K562 (cell line): ENCODE measurements at regions not wholly inside any gene's neighbourhood (a gene's known extent, or its start where the extent isn't known, plus 50 kb on each side); places are given as distances from the start of the nearest gene placed in this dataset.

Source experiments
- AFF4 ChIP-seq: sonication (generic); formaldehyde crosslinking; IDR thresholded peaks from 2 replicates; pipeline ENCODE4 v1.8.0; 2023; ENCODE audit warnings: mild to moderate bottlenecking, missing genetic modification reagents
- ARHGAP35 ChIP-seq: fragments of 450-650 bp; IDR thresholded peaks from 2 replicates; pipeline ENCODE4 v1.6.1; 2018; ENCODE audit not compliant: partially characterized antibody
- ETV5 ChIP-seq: sonication (generic); formaldehyde crosslinking; IDR thresholded peaks from 2 replicates; pipeline ENCODE4 v1.4.0; 2020; ENCODE audit warnings: low read depth, mild to moderate bottlenecking, missing genetic modification reagents
- FOS ChIP-seq: IDR thresholded peaks from 3 replicates; pipeline ENCODE4 v1.6.1; 2011; ENCODE audit not compliant: insufficient read length; ENCODE audit errors: extremely low read depth
- RFX5 ChIP-seq: IDR thresholded peaks from 2 replicates; pipeline ENCODE4 v1.6.1; 2011; ENCODE audit warnings: low read depth, mild to moderate bottlenecking, improper control_type of control experiment, low read length
- ZNF316 ChIP-seq: fragments of 450-650 bp; IDR thresholded peaks from 2 replicates; pipeline ENCODE4 v1.6.1; 2016
- TF ChIP-seq, protein P1 (sequence below): fragments of 450-650 bp; IDR thresholded peaks from 2 replicates; pipeline ENCODE4 v1.6.1; 2016; ENCODE audit warnings: low read depth
- TF ChIP-seq, protein P2 (sequence below): fragments of 250-450 bp; sonication (Bioruptor Pico); IDR thresholded peaks from 2 replicates; pipeline ENCODE4 v1.5.0; 2021
- TF ChIP-seq, protein P3 (sequence below): fragments of 450-650 bp; IDR thresholded peaks from 2 replicates; pipeline ENCODE4 v1.6.1; 2017; ENCODE audit warnings: mild to moderate bottlenecking, moderate library complexity

DNA sequence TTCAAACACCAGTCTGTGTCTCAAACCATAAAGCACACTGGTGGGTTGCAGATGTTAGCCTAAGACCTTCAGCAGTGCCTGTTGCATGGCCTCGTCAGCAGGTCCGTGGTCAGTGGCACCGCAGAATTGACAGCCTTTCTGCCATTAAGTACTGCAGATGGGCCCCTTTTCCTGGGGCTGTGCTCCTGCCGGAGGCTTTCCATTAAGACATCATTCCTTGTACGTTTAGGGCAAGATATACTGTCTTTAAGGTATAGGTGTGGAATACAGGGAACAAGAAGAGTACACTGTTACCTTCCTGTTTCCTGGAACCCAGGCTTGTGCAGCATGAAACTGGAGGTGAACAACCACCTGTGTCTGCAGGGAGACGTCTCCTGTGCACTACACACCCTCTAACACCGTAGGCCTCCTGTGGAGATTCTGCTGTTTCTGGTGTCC lies 67.9 kb upstream of the WDR1 start (continued):
- TF ChIP-seq AFF4 (CRISPR knock-in tag), result no peak
- no peak for TF ChIP-seq FOS
- TF ChIP-seq RFX5, result no peak
- TF ChIP-seq, protein P1, sequence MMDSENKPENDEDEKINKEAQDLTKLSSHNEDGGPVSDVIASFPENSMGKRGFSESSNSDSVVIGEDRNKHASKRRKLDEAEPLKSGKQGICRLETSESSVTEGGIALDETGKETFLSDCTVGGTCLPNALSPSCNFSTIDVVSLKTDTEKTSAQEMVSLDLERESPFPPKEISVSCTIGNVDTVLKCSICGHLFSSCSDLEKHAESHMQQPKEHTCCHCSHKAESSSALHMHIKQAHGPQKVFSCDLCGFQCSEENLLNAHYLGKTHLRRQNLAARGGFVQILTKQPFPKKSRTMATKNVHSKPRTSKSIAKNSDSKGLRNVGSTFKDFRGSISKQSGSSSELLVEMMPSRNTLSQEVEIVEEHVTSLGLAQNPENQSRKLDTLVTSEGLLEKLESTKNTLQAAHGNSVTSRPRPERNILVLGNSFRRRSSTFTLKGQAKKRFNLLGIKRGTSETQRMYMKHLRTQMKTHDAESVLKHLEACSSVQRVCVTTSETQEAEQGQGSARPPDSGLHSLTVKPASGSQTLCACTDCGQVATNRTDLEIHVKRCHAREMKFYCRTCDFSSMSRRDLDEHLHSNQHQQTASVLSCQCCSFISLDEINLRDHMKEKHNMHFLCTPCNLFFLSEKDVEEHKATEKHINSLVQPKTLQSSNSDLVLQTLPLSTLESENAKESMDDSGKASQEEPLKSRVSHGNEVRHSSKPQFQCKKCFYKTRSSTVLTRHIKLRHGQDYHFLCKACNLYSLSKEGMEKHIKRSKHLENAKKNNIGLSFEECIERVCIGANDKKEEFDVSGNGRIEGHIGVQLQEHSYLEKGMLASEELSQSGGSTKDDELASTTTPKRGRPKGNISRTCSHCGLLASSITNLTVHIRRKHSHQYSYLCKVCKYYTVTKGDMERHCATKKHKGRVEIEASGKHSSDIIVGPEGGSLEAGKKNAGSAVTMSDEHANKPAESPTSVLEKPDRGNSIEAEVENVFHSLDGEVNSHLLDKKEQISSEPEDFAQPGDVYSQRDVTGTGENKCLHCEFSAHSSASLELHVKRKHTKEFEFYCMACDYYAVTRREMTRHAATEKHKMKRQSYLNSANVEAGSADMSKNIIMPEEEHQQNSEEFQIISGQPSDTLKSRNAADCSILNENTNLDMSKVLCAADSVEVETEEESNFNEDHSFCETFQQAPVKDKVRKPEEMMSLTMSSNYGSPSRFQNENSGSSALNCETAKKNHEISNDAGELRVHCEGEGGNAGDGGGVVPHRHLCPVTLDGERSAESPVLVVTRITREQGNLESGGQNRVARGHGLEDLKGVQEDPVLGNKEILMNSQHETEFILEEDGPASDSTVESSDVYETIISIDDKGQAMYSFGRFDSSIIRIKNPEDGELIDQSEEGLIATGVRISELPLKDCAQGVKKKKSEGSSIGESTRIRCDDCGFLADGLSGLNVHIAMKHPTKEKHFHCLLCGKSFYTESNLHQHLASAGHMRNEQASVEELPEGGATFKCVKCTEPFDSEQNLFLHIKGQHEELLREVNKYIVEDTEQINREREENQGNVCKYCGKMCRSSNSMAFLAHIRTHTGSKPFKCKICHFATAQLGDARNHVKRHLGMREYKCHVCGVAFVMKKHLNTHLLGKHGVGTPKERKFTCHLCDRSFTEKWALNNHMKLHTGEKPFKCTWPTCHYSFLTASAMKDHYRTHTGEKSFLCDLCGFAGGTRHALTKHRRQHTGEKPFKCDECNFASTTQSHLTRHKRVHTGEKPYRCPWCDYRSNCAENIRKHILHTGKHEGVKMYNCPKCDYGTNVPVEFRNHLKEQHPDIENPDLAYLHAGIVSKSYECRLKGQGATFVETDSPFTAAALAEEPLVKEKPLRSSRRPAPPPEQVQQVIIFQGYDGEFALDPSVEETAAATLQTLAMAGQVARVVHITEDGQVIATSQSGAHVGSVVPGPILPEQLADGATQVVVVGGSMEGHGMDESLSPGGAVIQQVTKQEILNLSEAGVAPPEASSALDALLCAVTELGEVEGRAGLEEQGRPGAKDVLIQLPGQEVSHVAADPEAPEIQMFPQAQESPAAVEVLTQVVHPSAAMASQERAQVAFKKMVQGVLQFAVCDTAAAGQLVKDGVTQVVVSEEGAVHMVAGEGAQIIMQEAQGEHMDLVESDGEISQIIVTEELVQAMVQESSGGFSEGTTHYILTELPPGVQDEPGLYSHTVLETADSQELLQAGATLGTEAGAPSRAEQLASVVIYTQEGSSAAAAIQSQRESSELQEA, result no peak
- TF ChIP-seq ETV5 (CRISPR knock-in tag), result no peak
- TF ChIP-seq, protein P2, sequence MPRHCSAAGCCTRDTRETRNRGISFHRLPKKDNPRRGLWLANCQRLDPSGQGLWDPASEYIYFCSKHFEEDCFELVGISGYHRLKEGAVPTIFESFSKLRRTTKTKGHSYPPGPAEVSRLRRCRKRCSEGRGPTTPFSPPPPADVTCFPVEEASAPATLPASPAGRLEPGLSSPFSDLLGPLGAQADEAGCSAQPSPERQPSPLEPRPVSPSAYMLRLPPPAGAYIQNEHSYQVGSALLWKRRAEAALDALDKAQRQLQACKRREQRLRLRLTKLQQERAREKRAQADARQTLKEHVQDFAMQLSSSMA, result no peak
- TF ChIP-seq, protein P3, sequence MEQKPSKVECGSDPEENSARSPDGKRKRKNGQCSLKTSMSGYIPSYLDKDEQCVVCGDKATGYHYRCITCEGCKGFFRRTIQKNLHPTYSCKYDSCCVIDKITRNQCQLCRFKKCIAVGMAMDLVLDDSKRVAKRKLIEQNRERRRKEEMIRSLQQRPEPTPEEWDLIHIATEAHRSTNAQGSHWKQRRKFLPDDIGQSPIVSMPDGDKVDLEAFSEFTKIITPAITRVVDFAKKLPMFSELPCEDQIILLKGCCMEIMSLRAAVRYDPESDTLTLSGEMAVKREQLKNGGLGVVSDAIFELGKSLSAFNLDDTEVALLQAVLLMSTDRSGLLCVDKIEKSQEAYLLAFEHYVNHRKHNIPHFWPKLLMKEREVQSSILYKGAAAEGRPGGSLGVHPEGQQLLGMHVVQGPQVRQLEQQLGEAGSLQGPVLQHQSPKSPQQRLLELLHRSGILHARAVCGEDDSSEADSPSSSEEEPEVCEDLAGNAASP, result no peak
- no peak for TF ChIP-seq ARHGAP35
- no peak for TF ChIP-seq ZNF316
